Esophagus squamous epithelium (tissue), 4 donors: ENCODE measurements at regions not wholly inside any gene's neighbourhood (a gene's known extent, or its start where the extent isn't known, plus 50 kb on each side); places are given as distances from the start of the nearest gene placed in this dataset.

Source experiments
- POLR2A ChIP-seq, 4 donors: fragments of 450-650 bp; IDR thresholded peaks; one replicate each; pipeline ENCODE4 v1.6.1; 2017; ENCODE audit warnings: antibody characterized with exemption in 4 of 4, mild to moderate bottlenecking in 4 of 4, moderate library complexity in 3 of 4
- TF ChIP-seq, protein P1 (sequence below), 6 experiments: fragments of 450-650 bp in 4 of 6; fragments of 200-600 bp in 2 of 6; sonication (generic) in 2 of 6; IDR thresholded peaks; one replicate each; pipeline ENCODE4 v1.5.1; 2016 to 2019; ENCODE audit warnings: antibody characterized with exemption in 6 of 6, mild to moderate bottlenecking in 4 of 6, moderate library complexity in 4 of 6

DNA sequence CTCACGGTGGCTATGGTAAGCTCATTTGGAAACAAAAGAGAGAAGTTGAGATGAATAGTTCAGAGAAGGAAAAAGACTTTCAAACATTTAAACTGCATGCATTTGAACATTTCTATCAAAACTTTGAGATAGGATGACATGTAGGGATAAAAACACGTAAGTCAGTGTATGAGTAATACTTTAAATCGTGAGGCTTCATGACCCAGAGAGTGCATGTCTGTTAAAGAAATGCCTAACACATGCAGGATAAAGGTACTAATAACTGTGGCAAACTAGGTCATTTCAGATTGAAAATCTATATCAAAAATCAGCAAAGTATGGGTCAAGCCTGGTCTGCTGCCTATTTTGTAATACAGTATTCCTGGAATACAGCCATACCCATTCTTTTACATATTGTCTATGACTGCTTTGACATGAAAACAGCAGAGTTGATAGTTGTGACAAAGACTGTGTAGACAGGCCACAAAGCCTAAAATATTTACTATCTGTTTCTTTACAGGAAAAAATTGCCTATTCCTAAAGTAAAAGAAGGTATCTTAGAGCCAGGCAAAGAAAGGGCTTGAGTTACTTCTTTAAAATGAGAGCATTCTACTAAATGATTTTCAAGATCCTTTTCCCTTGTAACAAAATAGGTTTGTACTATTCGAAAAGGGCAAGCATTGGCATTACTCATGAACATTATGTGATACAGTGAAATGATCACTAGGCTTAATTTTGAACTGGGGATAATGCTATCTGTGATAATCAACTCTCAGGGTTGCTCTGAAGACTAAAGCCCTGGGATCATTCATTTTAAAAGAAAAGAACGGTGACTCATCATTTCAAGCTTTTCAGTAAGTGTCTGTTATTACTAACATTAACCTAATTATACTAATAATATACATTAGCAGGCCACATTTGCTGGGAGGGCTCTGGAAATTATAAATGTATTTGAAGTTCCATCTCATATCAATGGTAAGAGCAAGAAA lies 185.9 kb downstream of the CRPPA start:
- TF ChIP-seq, protein P1, sequence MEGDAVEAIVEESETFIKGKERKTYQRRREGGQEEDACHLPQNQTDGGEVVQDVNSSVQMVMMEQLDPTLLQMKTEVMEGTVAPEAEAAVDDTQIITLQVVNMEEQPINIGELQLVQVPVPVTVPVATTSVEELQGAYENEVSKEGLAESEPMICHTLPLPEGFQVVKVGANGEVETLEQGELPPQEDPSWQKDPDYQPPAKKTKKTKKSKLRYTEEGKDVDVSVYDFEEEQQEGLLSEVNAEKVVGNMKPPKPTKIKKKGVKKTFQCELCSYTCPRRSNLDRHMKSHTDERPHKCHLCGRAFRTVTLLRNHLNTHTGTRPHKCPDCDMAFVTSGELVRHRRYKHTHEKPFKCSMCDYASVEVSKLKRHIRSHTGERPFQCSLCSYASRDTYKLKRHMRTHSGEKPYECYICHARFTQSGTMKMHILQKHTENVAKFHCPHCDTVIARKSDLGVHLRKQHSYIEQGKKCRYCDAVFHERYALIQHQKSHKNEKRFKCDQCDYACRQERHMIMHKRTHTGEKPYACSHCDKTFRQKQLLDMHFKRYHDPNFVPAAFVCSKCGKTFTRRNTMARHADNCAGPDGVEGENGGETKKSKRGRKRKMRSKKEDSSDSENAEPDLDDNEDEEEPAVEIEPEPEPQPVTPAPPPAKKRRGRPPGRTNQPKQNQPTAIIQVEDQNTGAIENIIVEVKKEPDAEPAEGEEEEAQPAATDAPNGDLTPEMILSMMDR (IDR thresholded peaks at IDR 0.05), result no peak
- no peak for TF ChIP-seq POLR2A (IDR thresholded peaks at IDR 0.05)
